CD14-positive monocyte (primary cell): ENCODE measurements at regions not wholly inside any gene's neighbourhood (a gene's known extent, or its start where the extent isn't known, plus 50 kb on each side); places are given as distances from the start of the nearest gene placed in this dataset.
A peak's percentile ranks its signal among the peaks of the same experiment; 100 is the strongest.

Experiments used
- DNase-seq, 3 donors: peaks; one replicate each; pipeline ENCODE4 v3.0.0-alpha.2; 2011 to 2022
- H2AFZ ChIP-seq: 2 replicates; pipeline ENCODE4 v1.6.0; 2012; ENCODE audit warnings: mild to moderate bottlenecking, low read depth, low read length, inconsistent platforms; ENCODE audit not compliant: insufficient read depth, poor library complexity, severe bottlenecking
- H3K27ac ChIP-seq, 2 donors: 1 replicate in 1 of 2; 2 replicates in 1 of 2; pipeline ENCODE4 v1.5.1; 2012 to 2013; ENCODE audit warnings: low read length in 2 of 2, control low read depth in 1 of 2, inconsistent platforms in 1 of 2, low read depth in 1 of 2, mild to moderate bottlenecking in 1 of 2
- H3K27me3 ChIP-seq, 2 donors: one replicate each; pipeline versions ENCODE4 v1.6.0 to v1.6.1; 2011 to 2013; ENCODE audit warnings: low read length in 2 of 2; ENCODE audit not compliant: control insufficient read depth in 2 of 2, insufficient read depth in 2 of 2
- H3K36me3 ChIP-seq, 2 donors: replicated peaks in 1 of 2; 1 replicate in 1 of 2; 2 replicates in 1 of 2; pipeline versions ENCODE4 v1.5.1 to v1.6.1; 2012 to 2013; ENCODE audit warnings: low read length in 2 of 2, control low read depth in 1 of 2, inconsistent platforms in 1 of 2, mild to moderate bottlenecking in 1 of 2; ENCODE audit not compliant: insufficient read depth in 2 of 2, control insufficient read depth in 1 of 2
- H3K4me1 ChIP-seq, 2 donors: 1 replicate in 1 of 2; 2 replicates in 1 of 2; pipeline versions ENCODE4 v1.5.1 to v1.6.1; 2012 to 2013; ENCODE audit warnings: low read length in 2 of 2, control low read depth in 1 of 2, inconsistent platforms in 1 of 2, mild to moderate bottlenecking in 1 of 2, moderate library complexity in 1 of 2; ENCODE audit not compliant: insufficient read depth in 2 of 2, control insufficient read depth in 1 of 2
- H3K4me2 ChIP-seq: replicated peaks from 2 replicates; pipeline ENCODE3; 2012; ENCODE audit warnings: low read length, moderate library complexity, mild to moderate bottlenecking; ENCODE audit not compliant: poor library complexity, severe bottlenecking; ENCODE audit errors: extremely low read depth
- H3K4me3 ChIP-seq, 3 experiments: fragments of 200-600 bp in 1 of 3; sonication (generic) in 1 of 3; replicated peaks in 1 of 3; 1 replicate in 2 of 3; 2 replicates in 1 of 3; pipeline ENCODE4 v1.5.1; 2011 to 2013; ENCODE audit warnings: low read length in 3 of 3, mild to moderate bottlenecking in 3 of 3, control low read depth in 2 of 3, low read depth in 2 of 3, inconsistent platforms in 1 of 3, moderate library complexity in 1 of 3
- H3K79me2 ChIP-seq: 2 replicates; pipeline ENCODE4 v1.6.0; 2012; ENCODE audit warnings: mild to moderate bottlenecking, control low read depth, inconsistent platforms, low read length, moderate library complexity; ENCODE audit not compliant: insufficient read depth
- H3K9ac ChIP-seq: 2 replicates; pipeline ENCODE4 v1.6.0; 2017; ENCODE audit warnings: low read length, mild to moderate bottlenecking; ENCODE audit not compliant: insufficient read depth, poor library complexity, severe bottlenecking
- H3K9me3 ChIP-seq, 2 donors: replicated peaks in 1 of 2; 1 replicate in 1 of 2; 2 replicates in 1 of 2; pipeline versions ENCODE4 v1.5.1 to v1.6.1; 2012 to 2013; ENCODE audit warnings: low read length in 2 of 2, control low read depth in 1 of 2; ENCODE audit not compliant: control insufficient read depth in 1 of 2, insufficient read depth in 1 of 2
- H4K20me1 ChIP-seq: 2 replicates; pipeline ENCODE4 v1.6.0; 2012; ENCODE audit warnings: mild to moderate bottlenecking, low read length, control low read depth, moderate library complexity; ENCODE audit not compliant: insufficient read depth
- H3K27ac Mint-ChIP-seq, 7 donors: one replicate each; pipeline ENCODE4 v1.8.0; 2020; ENCODE audit warnings: mild to moderate bottlenecking in 7 of 7, mixed read lengths in 7 of 7, moderate library complexity in 6 of 7, inconsistent platforms in 2 of 7
- H3K27me3 Mint-ChIP-seq, 3 donors: one replicate each; pipeline ENCODE4 v1.8.0; 2021 to 2022; ENCODE audit warnings: low read depth in 3 of 3, mild to moderate bottlenecking in 3 of 3, mixed read lengths in 3 of 3, moderate library complexity in 3 of 3, inconsistent platforms in 1 of 3
- H3K36me3 Mint-ChIP-seq, 2 donors: one replicate each; pipeline ENCODE4 v1.8.0; 2020; ENCODE audit warnings: mixed read lengths in 2 of 2, inconsistent platforms in 1 of 2, mild to moderate bottlenecking in 1 of 2
- H3K4me1 Mint-ChIP-seq: one replicate; pipeline ENCODE4 v1.8.0; 2020; ENCODE audit warnings: mild to moderate bottlenecking, mixed read lengths
- H3K4me3 Mint-ChIP-seq, 2 donors: one replicate each; pipeline ENCODE4 v1.8.0; 2020; ENCODE audit warnings: mild to moderate bottlenecking in 2 of 2, mixed read lengths in 2 of 2, moderate library complexity in 1 of 2
- H3K9me3 Mint-ChIP-seq, 7 donors: one replicate each; pipeline ENCODE4 v1.8.0; 2020 to 2022; ENCODE audit warnings: mixed read lengths in 7 of 7, mild to moderate bottlenecking in 6 of 7, moderate library complexity in 6 of 7, inconsistent platforms in 2 of 7
- CTCF ChIP-seq: fragments of 200-600 bp; IDR thresholded peaks from one replicate; pipeline ENCODE4 v1.8.0; 2022; ENCODE audit warnings: antibody characterized with exemption, mild to moderate bottlenecking
- WGBS: methylation state at CpG from one replicate; pipeline ENCODE4 v1.1.5; 2013; ENCODE audit warnings: missing lambda C conversion rate; ENCODE audit not compliant: insufficient coverage; 5-methylcytosine and 5-hydroxymethylcytosine counted together
- intact Hi-C, 2 donors: fragments of 100-400 bp; cut with micrococcal nuclease; formaldehyde crosslinking; loops; one replicate each; pipeline versions ENCODE4 v1.15.0 to v1.15.1; 2023

GRCh38 chr21:34220556-34221195 lies 143.1 kb upstream of the KCNE2 start:
- Histone ChIP-seq H3K27ac (no peak overlapping the region), H4K20me1 (no peaks in the 10 kb centered on the region), H3K79me2 (no peaks in the 10 kb centered on the region), H3K9ac (no peak overlapping the region), H2AFZ (no peak overlapping the region), H3K9me3 (no peaks in the 10 kb centered on the region), H3K4me3 (no peak overlapping the region), H3K4me1 (peaks cover 17 to 18% of the 10 kb centered on the region in 2 donors), H3K4me2 (no peak overlapping the region), H3K36me3 (no peaks in the 10 kb centered on the region), H3K27me3 (no peaks in the 10 kb centered on the region)
- Mint-ChIP-seq H3K4me1 (peaks cover 20% of the 10 kb centered on the region), H3K27ac (peak overlapping the region in 1 of 7 donors; percentile 13), H3K27me3 (peaks cover 0 to 4% (median 2%) of the 10 kb centered on the region in 3 donors), H3K9me3 (peaks cover 0 to 10% (median 3%) of the 10 kb centered on the region in 7 donors), H3K36me3 (no peaks in the 10 kb centered on the region), H3K4me3 (no peak overlapping the region)
- DNase-seq: no peak
- intact Hi-C loops: no loop called here
- WGBS: no CpG with 5 or more reads among the region's 1 CpG
- no peak for TF ChIP-seq CTCF

- DNase-seq: no peak
- H3K79me2 ChIP-seq: no peaks in the 10 kb centered on the region
- no peak overlapping the region for H3K9ac ChIP-seq
- H3K4me2 ChIP-seq: no peak overlapping the region
- peaks cover 0 to 8% (median 3%) of the 10 kb centered on the region in 7 donors for H3K9me3 Mint-ChIP-seq
- H3K27me3 ChIP-seq: no peaks in the 10 kb centered on the region
- H3K27ac Mint-ChIP-seq: no peak overlapping the region
- no peak for TF ChIP-seq CTCF
- H3K4me1 Mint-ChIP-seq: peaks cover 20% of the 10 kb centered on the region
- no peak overlapping the region for H3K4me3 ChIP-seq
- no peaks in the 10 kb centered on the region for H3K9me3 ChIP-seq
- intact Hi-C loops: no loop called here
- H3K4me3 Mint-ChIP-seq: no peak overlapping the region
- no peaks in the 10 kb centered on the region for H3K36me3 Mint-ChIP-seq
- H3K27ac ChIP-seq: no peak overlapping the region
- H2AFZ ChIP-seq: no peak overlapping the region
- H3K36me3 ChIP-seq: no peaks in the 10 kb centered on the region
- WGBS: 97% methylated on average over 4 of the region's 11 CpGs
- peaks cover 0 to 4% (median 2%) of the 10 kb centered on the region in 3 donors for H3K27me3 Mint-ChIP-seq
- H3K4me1 ChIP-seq: peaks cover 17 to 18% of the 10 kb centered on the region in 2 donors
- H4K20me1 ChIP-seq: no peaks in the 10 kb centered on the region
Observed at GRCh38 chr21:34221331-34222030, 142.3 kb upstream of the KCNE2 start.
